ENCODE measurements at regions not wholly inside any gene's neighbourhood (a gene's known extent, or its start where the extent isn't known, plus 50 kb on each side); places are given as distances from the start of the nearest gene placed in this dataset.

GRCh38 chr15:69854001-69854400, 243.7 kb downstream of the TLE3 start:
- no peak for TF ChIP-seq CTCF (IDR thresholded peaks at IDR 0.05; ENCODE audit: insufficient read depth, low read depth, low read length)
- DNase-seq (ENCODE audit: low read depth), result no peak
- H3K4me3 ChIP-seq (ENCODE audit: low read depth, low read length), result no peak overlapping the region

GRCh38 chr15:69854521-69855181, 243.1 kb downstream of the TLE3 start:
- H3K4me3 ChIP-seq (ENCODE audit: low read depth, low read length), result no peak overlapping the region
- DNase-seq (ENCODE audit: low read depth), result peak; percentile 81
- no peak for TF ChIP-seq CTCF (IDR thresholded peaks at IDR 0.05; ENCODE audit: insufficient read depth, low read depth, low read length)

- peak; percentile 23 for DNase-seq (ENCODE audit: low read depth)
- no peak overlapping the region for H3K4me3 ChIP-seq (ENCODE audit: low read depth, low read length)
- TF ChIP-seq CTCF (IDR thresholded peaks at IDR 0.05; ENCODE audit: insufficient read depth, low read depth, low read length), result no peak
These were observed 242.3 kb downstream of the TLE3 start for GRCh38 chr15:69855258-69856000.

GRCh38 chr15:69857250-69857649, 240.5 kb downstream of the TLE3 start:
- TF ChIP-seq CTCF (IDR thresholded peaks at IDR 0.05; ENCODE audit: insufficient read depth, low read depth, low read length), result no peak
- H3K4me3 ChIP-seq (ENCODE audit: low read depth, low read length), result no peak overlapping the region
- DNase-seq (ENCODE audit: low read depth), result no peak

- no peak for TF ChIP-seq CTCF (IDR thresholded peaks at IDR 0.05; ENCODE audit: insufficient read depth, low read depth, low read length)
- no peak overlapping the region for H3K4me3 ChIP-seq (ENCODE audit: low read depth, low read length)
- peak; percentile 57 for DNase-seq (ENCODE audit: low read depth)
These were observed 239.9 kb downstream of the TLE3 start for GRCh38 chr15:69857686-69858391.

- no peak for TF ChIP-seq CTCF (IDR thresholded peaks at IDR 0.05; ENCODE audit: insufficient read depth, low read depth, low read length)
- no peak for DNase-seq (ENCODE audit: low read depth)
- H3K4me3 ChIP-seq (ENCODE audit: low read depth, low read length), result no peak overlapping the region
These were observed 239.3 kb downstream of the TLE3 start for GRCh38 chr15:69858456-69858855.

Data from fibroblast of villous mesenchyme (primary cell).